ENCODE measurements at regions not wholly inside any gene's neighbourhood (a gene's known extent, or its start where the extent isn't known, plus 50 kb on each side); places are given as distances from the start of the nearest gene placed in this dataset.

DNA sequence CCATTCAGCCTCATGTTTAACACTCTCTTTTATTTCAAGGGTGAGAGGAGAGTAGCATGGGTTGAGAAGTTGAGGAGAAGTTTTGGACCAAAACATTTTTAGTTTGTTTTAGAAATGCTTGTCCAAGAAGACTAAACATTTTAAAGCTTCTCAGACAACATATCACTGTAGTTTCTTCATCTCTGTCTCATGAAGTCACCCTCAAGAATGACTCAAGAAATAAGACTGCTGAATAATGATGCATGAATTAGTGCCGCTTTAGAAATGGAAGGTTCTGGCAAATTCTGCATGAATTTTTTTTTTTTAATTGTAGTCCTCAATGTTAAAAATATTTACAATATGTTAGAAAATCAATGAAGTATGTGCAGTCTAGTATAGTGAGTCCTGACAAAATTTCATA, 422.7 kb upstream of the ARGLU1 start:
- BruUV-seq (replicated peaks), result no TSS peak
- Histone ChIP-seq H3K9me3 (ENCODE audit: low read length) (no peaks in the 10 kb centered on the region), H3K79me2 (ENCODE audit: low read length) (no peaks in the 10 kb centered on the region), H4K20me1 (ENCODE audit: low read length) (no peaks in the 10 kb centered on the region), H3K4me3 (ENCODE audit: low read length) (no peak overlapping the region), H3K9ac (ENCODE audit: low read length) (no peak overlapping the region), H3K36me3 (ENCODE audit: low read depth, low read length) (no peaks in the 10 kb centered on the region), H3K27ac (ENCODE audit: low read length) (no peak overlapping the region), H3F3A (ENCODE audit: low read length, unreplicated experiment) (no peaks in the 10 kb centered on the region), H3K9me2 (replicated peaks; ENCODE audit: low read length) (no peaks in the 10 kb centered on the region), H2AFZ (ENCODE audit: low read length) (no peak overlapping the region), H3K4me1 (ENCODE audit: insufficient read depth, low read length) (no peaks in the 10 kb centered on the region), H3K4me2 (ENCODE audit: low read length) (no peak overlapping the region), H3K27me3 (ENCODE audit: low read length) (peaks cover 20% of the 10 kb centered on the region; the same call in 1 of the 2 replicates)
- no peak for DNase-seq
- CTCF ChIA-PET, result no interaction called here
- intact Hi-C loops (cut with micrococcal nuclease), result no loop called here
- TF ChIP-seq EZH2 (IDR thresholded peaks at IDR 0.05; ENCODE audit: low read length, unreplicated experiment) (no peak), EZH2phosphoT487 (IDR thresholded peaks at IDR 0.05; ENCODE audit: borderline replicate concordance, low read length) (no peak)
- TF ChIP-seq, protein P1, sequence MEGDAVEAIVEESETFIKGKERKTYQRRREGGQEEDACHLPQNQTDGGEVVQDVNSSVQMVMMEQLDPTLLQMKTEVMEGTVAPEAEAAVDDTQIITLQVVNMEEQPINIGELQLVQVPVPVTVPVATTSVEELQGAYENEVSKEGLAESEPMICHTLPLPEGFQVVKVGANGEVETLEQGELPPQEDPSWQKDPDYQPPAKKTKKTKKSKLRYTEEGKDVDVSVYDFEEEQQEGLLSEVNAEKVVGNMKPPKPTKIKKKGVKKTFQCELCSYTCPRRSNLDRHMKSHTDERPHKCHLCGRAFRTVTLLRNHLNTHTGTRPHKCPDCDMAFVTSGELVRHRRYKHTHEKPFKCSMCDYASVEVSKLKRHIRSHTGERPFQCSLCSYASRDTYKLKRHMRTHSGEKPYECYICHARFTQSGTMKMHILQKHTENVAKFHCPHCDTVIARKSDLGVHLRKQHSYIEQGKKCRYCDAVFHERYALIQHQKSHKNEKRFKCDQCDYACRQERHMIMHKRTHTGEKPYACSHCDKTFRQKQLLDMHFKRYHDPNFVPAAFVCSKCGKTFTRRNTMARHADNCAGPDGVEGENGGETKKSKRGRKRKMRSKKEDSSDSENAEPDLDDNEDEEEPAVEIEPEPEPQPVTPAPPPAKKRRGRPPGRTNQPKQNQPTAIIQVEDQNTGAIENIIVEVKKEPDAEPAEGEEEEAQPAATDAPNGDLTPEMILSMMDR (conservative IDR thresholded peaks at IDR 0.05; ENCODE audit: low read depth, low read length), result no peak
- POLR2A ChIA-PET (ENCODE audit: unreplicated experiment), result no interaction called here
- ATAC-seq, result no peak

DNA sequence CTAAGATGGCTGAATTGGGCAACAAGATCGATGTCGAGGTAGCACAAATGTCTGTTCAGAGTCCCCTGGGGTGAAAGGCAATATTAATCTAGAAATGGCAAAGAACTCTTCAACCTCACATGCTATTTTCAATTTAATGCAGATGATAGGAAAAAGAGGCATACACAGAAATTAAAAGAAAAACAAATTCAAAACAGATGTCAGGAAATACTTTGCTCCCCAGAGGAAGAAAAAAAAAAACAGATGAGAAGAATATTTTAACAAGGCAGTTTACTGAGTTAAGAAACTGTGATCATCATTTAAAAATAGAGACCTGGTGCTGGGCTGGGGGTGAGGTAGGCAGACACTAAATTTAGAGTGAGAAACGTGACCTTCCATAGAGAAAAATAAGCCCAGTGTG, 421.9 kb upstream of the ARGLU1 start:
- CTCF ChIA-PET, result no interaction called here
- Histone ChIP-seq H3K79me2 (ENCODE audit: low read length) (no peaks in the 10 kb centered on the region), H3K36me3 (ENCODE audit: low read depth, low read length) (no peaks in the 10 kb centered on the region), H3K9ac (ENCODE audit: low read length) (no peak overlapping the region), H3K9me3 (ENCODE audit: low read length) (no peaks in the 10 kb centered on the region), H3K4me3 (ENCODE audit: low read length) (no peak overlapping the region), H3K9me2 (replicated peaks; ENCODE audit: low read length) (no peaks in the 10 kb centered on the region), H3F3A (ENCODE audit: low read length, unreplicated experiment) (no peaks in the 10 kb centered on the region), H3K27ac (ENCODE audit: low read length) (no peak overlapping the region), H3K4me2 (ENCODE audit: low read length) (no peak overlapping the region), H4K20me1 (ENCODE audit: low read length) (no peaks in the 10 kb centered on the region), H2AFZ (ENCODE audit: low read length) (no peak overlapping the region), H3K27me3 (ENCODE audit: low read length) (peaks cover 20% of the 10 kb centered on the region; the same call in 1 of the 2 replicates), H3K4me1 (ENCODE audit: insufficient read depth, low read length) (no peaks in the 10 kb centered on the region)
- ATAC-seq (no peak), DNase-seq (no peak)
- intact Hi-C loops (cut with micrococcal nuclease), result no loop called here
- POLR2A ChIA-PET (ENCODE audit: unreplicated experiment), result no interaction called here
- TF ChIP-seq EZH2phosphoT487 (IDR thresholded peaks at IDR 0.05; ENCODE audit: borderline replicate concordance, low read length) (no peak), EZH2 (IDR thresholded peaks at IDR 0.05; ENCODE audit: low read length, unreplicated experiment) (no peak)
- TF ChIP-seq, protein P1 (conservative IDR thresholded peaks at IDR 0.05; ENCODE audit: low read depth, low read length), result no peak
- no TSS peak for BruUV-seq (replicated peaks)

DNA sequence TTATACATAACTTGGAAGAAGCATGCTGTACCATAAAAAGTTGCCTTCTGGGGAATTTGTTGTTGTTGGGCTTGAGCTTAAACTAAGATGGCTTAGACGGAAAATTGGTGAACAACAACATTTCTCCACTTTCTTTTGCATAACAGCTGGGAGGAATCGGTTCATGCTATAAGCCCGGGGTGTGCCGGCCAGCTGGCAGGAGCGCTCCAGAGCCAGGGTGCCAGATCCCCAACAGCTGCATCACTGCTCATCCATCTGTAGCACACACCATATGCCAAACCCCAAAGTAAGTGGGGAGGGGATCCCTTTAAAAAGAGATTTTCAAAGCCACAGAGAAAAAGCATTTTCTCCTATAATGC, 419.5 kb upstream of the ARGLU1 start:
- no peaks in the 10 kb centered on the region for H3F3A ChIP-seq (ENCODE audit: low read length, unreplicated experiment)
- H3K9me2 ChIP-seq (replicated peaks; ENCODE audit: low read length), result no peaks in the 10 kb centered on the region
- H3K36me3 ChIP-seq (ENCODE audit: low read depth, low read length), result no peaks in the 10 kb centered on the region
- ChIA-PET CTCF (no interaction called here), POLR2A (ENCODE audit: unreplicated experiment) (no interaction called here)
- ATAC-seq, result no peak
- no peak for DNase-seq
- no peaks in the 10 kb centered on the region for H4K20me1 ChIP-seq (ENCODE audit: low read length)
- BruUV-seq (replicated peaks), result no TSS peak
- H3K27ac ChIP-seq (ENCODE audit: low read length), result no peak overlapping the region
- TF ChIP-seq, protein P1 (conservative IDR thresholded peaks at IDR 0.05; ENCODE audit: low read depth, low read length), result no peak
- no peak for TF ChIP-seq EZH2phosphoT487 (IDR thresholded peaks at IDR 0.05; ENCODE audit: borderline replicate concordance, low read length)
- no peak for TF ChIP-seq EZH2 (IDR thresholded peaks at IDR 0.05; ENCODE audit: low read length, unreplicated experiment)
- intact Hi-C loops (cut with micrococcal nuclease), result no loop called here
- H3K9ac ChIP-seq (ENCODE audit: low read length), result no peak overlapping the region
- H3K4me2 ChIP-seq (ENCODE audit: low read length), result no peak overlapping the region
- peaks cover 20% of the 10 kb centered on the region; the same call in 1 of the 2 replicates for H3K27me3 ChIP-seq (ENCODE audit: low read length)
- no peaks in the 10 kb centered on the region for H3K9me3 ChIP-seq (ENCODE audit: low read length)
- no peaks in the 10 kb centered on the region for H3K79me2 ChIP-seq (ENCODE audit: low read length)
- no peak overlapping the region for H3K4me3 ChIP-seq (ENCODE audit: low read length)
- H2AFZ ChIP-seq (ENCODE audit: low read length), result no peak overlapping the region
- H3K4me1 ChIP-seq (ENCODE audit: insufficient read depth, low read length), result no peaks in the 10 kb centered on the region

Data from PC-3 (cell line).